ENCODE measurements at regions not wholly inside any gene's neighbourhood (a gene's known extent, or its start where the extent isn't known, plus 50 kb on each side); places are given as distances from the start of the nearest gene placed in this dataset.

DNA sequence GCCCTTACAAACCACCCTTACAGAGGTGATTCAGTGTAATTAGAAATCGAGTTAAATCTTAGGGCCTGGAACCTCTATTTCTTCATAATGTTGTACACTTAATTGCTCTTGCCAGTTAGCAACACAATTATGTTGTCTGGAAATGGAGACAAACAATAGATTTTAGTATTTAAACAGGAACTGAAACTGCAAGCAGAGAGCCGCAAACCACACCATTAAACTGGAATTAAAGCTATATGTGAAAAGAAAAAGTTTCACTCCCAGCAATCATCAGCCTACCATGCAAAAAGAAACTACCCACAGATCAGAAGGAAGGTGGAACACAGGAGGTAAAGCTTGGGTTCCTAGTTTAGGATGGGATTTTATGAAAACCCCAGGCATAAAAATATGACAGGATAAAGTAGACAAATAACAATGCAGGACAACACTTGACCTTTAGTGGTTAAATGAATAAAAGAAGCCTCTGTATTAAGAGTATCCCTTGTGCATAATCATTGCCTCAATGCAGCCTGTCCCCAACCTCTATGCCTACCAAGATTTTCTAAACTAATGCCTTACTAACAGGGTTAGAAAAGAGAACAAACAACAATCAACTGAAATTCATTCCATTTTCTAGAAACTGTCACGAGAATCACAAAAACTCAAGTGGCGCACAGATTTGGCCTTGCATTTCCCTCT, 304.3 kb upstream of the ESRRG start:
- Histone ChIP-seq H3K36me3 (ENCODE audit: control insufficient read depth, insufficient read depth, low read length) (no peaks in the 10 kb centered on the region), H3K4me1 (replicated peaks in 1 of 2; ENCODE audit: control insufficient read depth in 2 of 2, insufficient read depth in 2 of 2, low read length in 2 of 2) (no peaks in the 10 kb centered on the region), H3K9ac (ENCODE audit: insufficient read depth in 1 of 2, low read depth in 2 of 2, low read length in 2 of 2) (no peak overlapping the region), H3K27me3 (ENCODE audit: control insufficient read depth in 2 of 2, insufficient read depth in 2 of 2, low read length in 2 of 2) (no peaks in the 10 kb centered on the region), H3K9me3 (replicated peaks; ENCODE audit: control insufficient read depth, insufficient read depth, low read depth, low read length) (no peaks in the 10 kb centered on the region; the same call in 1 of the 2 replicates), H3K4me2 (ENCODE audit: insufficient read depth, low read length) (no peak overlapping the region), H3K27ac (ENCODE audit: extremely low read depth, low read depth, low read length) (no peak overlapping the region), H3K4me3 (no peak overlapping the region), H3K79me2 (ENCODE audit: control insufficient read depth, insufficient read depth, low read length) (no peaks in the 10 kb centered on the region), H4K20me1 (replicated peaks; ENCODE audit: control insufficient read depth, insufficient read depth, low read length) (no peaks in the 10 kb centered on the region), H3K9me1 (ENCODE audit: control insufficient read depth, insufficient read depth, low read length) (no peaks in the 10 kb centered on the region), H2AFZ (ENCODE audit: low read depth, low read length) (no peak overlapping the region)
- no peak for TF ChIP-seq HDAC3 (IDR thresholded peaks at IDR 0.05; ENCODE audit: borderline replicate concordance, partially characterized antibody)
- TF ChIP-seq E2F4 (CRISPR knock-in tag; IDR thresholded peaks at IDR 0.05; ENCODE audit: low read depth), result no peak
- TF ChIP-seq SUPT5H (IDR thresholded peaks at IDR 0.05), result no peak
- no peak for TF ChIP-seq RUNX1 (IDR thresholded peaks at IDR 0.05; ENCODE audit: low read depth)
- TF ChIP-seq L3MBTL2 (IDR thresholded peaks at IDR 0.05), result no peak
- TF ChIP-seq FOXP1 (CRISPR knock-in tag; IDR thresholded peaks at IDR 0.05), result no peak
- TF ChIP-seq, protein P1, sequence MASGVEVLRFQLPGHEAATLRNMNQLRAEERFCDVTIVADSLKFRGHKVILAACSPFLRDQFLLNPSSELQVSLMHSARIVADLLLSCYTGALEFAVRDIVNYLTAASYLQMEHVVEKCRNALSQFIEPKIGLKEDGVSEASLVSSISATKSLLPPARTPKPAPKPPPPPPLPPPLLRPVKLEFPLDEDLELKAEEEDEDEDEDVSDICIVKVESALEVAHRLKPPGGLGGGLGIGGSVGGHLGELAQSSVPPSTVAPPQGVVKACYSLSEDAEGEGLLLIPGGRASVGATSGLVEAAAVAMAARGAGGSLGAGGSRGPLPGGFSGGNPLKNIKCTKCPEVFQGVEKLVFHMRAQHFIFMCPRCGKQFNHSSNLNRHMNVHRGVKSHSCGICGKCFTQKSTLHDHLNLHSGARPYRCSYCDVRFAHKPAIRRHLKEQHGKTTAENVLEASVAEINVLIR (CRISPR knock-in tag; IDR thresholded peaks at IDR 0.05), result no peak
- no peak for TF ChIP-seq SLC30A9 (CRISPR knock-in tag; IDR thresholded peaks at IDR 0.05)
- no peak for TF ChIP-seq FOXJ3 (CRISPR knock-in tag; IDR thresholded peaks at IDR 0.05)
- TF ChIP-seq ETS2 (tag; IDR thresholded peaks at IDR 0.05; ENCODE audit: borderline replicate concordance, poor library complexity, severe bottlenecking), result no peak
- no peak for TF ChIP-seq GABPB2 (CRISPR knock-in tag; conservative IDR thresholded peaks at IDR 0.05)
- TF ChIP-seq KLF6 (CRISPR knock-in tag; IDR thresholded peaks at IDR 0.05; ENCODE audit: borderline replicate concordance), result no peak
- TF ChIP-seq ARID3B (CRISPR knock-in tag; IDR thresholded peaks at IDR 0.05; ENCODE audit: borderline replicate concordance), result no peak
- TF ChIP-seq ZNF165 (CRISPR knock-in tag; IDR thresholded peaks at IDR 0.05; ENCODE audit: borderline replicate concordance), result no peak
- no peak for TF ChIP-seq ILF3 (IDR thresholded peaks at IDR 0.05; ENCODE audit: borderline replicate concordance)
- ATAC-seq (no peak), FAIRE-seq (no peak), DNase-seq (ENCODE audit: extremely low read depth in 1 of 4, low spot score in 3 of 4) (no peak)
- ChIA-PET CTCF (ENCODE audit: low intra/inter-chr PET ratio) (no interaction called here), POLR2A (interaction anchor here (0.6 kb wide), 1 partner anchor 946 kb away, joined by 4 read pairs; no protein-coding TSS in a partner anchor)
- 2% methylated on average over 4 of the region's 4 CpGs for WGBS (ENCODE audit: insufficient coverage, low coverage, missing lambda C conversion rate)
- in situ Hi-C loops (cut with MboI) (no loop called here), intact Hi-C loops (cut with micrococcal nuclease) (no loop called here)
- BruUV-seq (replicated peaks), result no TSS peak
